K562 (cell line): ENCODE measurements at regions not wholly inside any gene's neighbourhood (a gene's known extent, or its start where the extent isn't known, plus 50 kb on each side); places are given as distances from the start of the nearest gene placed in this dataset.

ENCODE experiments used
- ATAC-seq: fragments of 200-7000 bp; cut with Tn5 transposase; 3 replicates; pipeline ENCODE4 v1.9.1; 2020; ENCODE audit warnings: moderate library complexity
- BruUV-seq: library from RNA; stranded (reverse); fragments of 400-500 nt; replicated peaks from 2 replicates; lab custom pipeline; 2021; lab: Mats Ljungman, UMichigan
- CTCF ChIA-PET: fragments of 300-600 bp; formaldehyde crosslinking; extraction: SDS; loops from one replicate; lab custom pipeline; 2021; ENCODE audit warnings: low intra/inter-chr PET ratio; lab: Yijun Ruan, JAX
- POLR2A ChIA-PET: fragments of 300-600, 350-650 bp; sonication (Branson Sonifier 250); formaldehyde crosslinking; extraction: SDS; loops from one replicate; lab custom pipeline; 2021; ENCODE audit warnings: antibody characterized with exemption, inconsistent platforms; lab: Yijun Ruan, JAX
- DNase-seq, 4 experiments: peaks; one replicate each; pipeline versions ENCODE4 v3.0.0 to v3.0.0-alpha.2; 2011 to 2018; ENCODE audit warnings: low spot score in 3 of 4, mixed read lengths in 3 of 4; ENCODE audit errors: extremely low read depth in 1 of 4
- FAIRE-seq: peaks from 2 replicates; lab custom pipeline; 2011; peaks lifted over from hg19 to GRCh38; lab: Jason Lieb, UNC
- H2AFZ ChIP-seq: 2 replicates; pipeline ENCODE4 v1.6.0; 2011; ENCODE audit warnings: low read depth, low read length, control low read depth, inconsistent platforms
- H3K27ac ChIP-seq: fragments of 200-600 bp; 3 replicates; pipeline ENCODE4 v1.8.0; 2011; ENCODE audit warnings: low read depth, mild to moderate bottlenecking, control low read depth, inconsistent platforms, low read length, moderate library complexity, mixed read lengths; ENCODE audit errors: extremely low read depth
- H3K27me3 ChIP-seq, 2 experiments: fragments of 300-600 bp in 1 of 2; 2 replicates in 1 of 2; 3 replicates in 1 of 2; pipeline versions ENCODE4 v1.6.0 to v1.8.0; 2011; ENCODE audit warnings: inconsistent platforms in 2 of 2, low read length in 2 of 2, mild to moderate bottlenecking in 1 of 2, mixed read lengths in 1 of 2, moderate library complexity in 1 of 2; ENCODE audit not compliant: control insufficient read depth in 2 of 2, insufficient read depth in 2 of 2
- H3K36me3 ChIP-seq: fragments of 300-600 bp; 3 replicates; pipeline ENCODE4 v1.8.0; 2011; ENCODE audit warnings: mild to moderate bottlenecking, low read length, inconsistent platforms; ENCODE audit not compliant: control insufficient read depth, insufficient read depth
- H3K4me1 ChIP-seq, 2 experiments: fragments of 200-600 bp in 1 of 2; replicated peaks in 1 of 2; 2 replicates in 1 of 2; 3 replicates in 1 of 2; pipeline versions ENCODE4 v1.5.1 to v1.8.0; 2011; ENCODE audit warnings: inconsistent platforms in 2 of 2, low read length in 2 of 2, mild to moderate bottlenecking in 1 of 2, mixed read lengths in 1 of 2, moderate library complexity in 1 of 2; ENCODE audit not compliant: control insufficient read depth in 2 of 2, insufficient read depth in 2 of 2
- H3K4me2 ChIP-seq: 2 replicates; pipeline ENCODE4 v1.6.1; 2011; ENCODE audit warnings: low read length, control low read depth, inconsistent platforms, mixed read lengths; ENCODE audit not compliant: insufficient read depth
- H3K4me3 ChIP-seq: fragments of 200-600 bp; sonication (generic), shearing (Covaris generic); 2 replicates; pipeline ENCODE4 v1.5.1; 2016; ENCODE audit warnings: control low read depth, inconsistent platforms
- H3K79me2 ChIP-seq: fragments of 200-600 bp; 3 replicates; pipeline ENCODE4 v1.8.0; 2011; ENCODE audit warnings: low read length, inconsistent platforms; ENCODE audit not compliant: control insufficient read depth, insufficient read depth
- H3K9ac ChIP-seq, 2 experiments: 2 replicates each; pipeline versions ENCODE4 v1.6.0 to v1.6.1; 2011; ENCODE audit warnings: low read depth in 2 of 2, low read length in 2 of 2, control low read depth in 1 of 2, inconsistent platforms in 1 of 2, mild to moderate bottlenecking in 1 of 2, mixed read lengths in 1 of 2; ENCODE audit not compliant: insufficient read depth in 1 of 2
- H3K9me1 ChIP-seq: one replicate; pipeline ENCODE4 v1.6.0; 2011; ENCODE audit warnings: inconsistent platforms, mild to moderate bottlenecking, low read length, moderate library complexity; ENCODE audit not compliant: control insufficient read depth, insufficient read depth
- H3K9me3 ChIP-seq: replicated peaks from 2 replicates; pipeline ENCODE4 v1.5.1; 2011; ENCODE audit warnings: low read depth, low read length, inconsistent platforms; ENCODE audit not compliant: control insufficient read depth, insufficient read depth
- H4K20me1 ChIP-seq: replicated peaks from 2 replicates; pipeline ENCODE4 v1.6.1; 2011; ENCODE audit warnings: low read length, inconsistent platforms, mixed read lengths; ENCODE audit not compliant: control insufficient read depth, insufficient read depth
- ELF1 ChIP-seq: fragments of 200-800 bp; sonication (Bioruptor generic); IDR thresholded peaks from 2 replicates; pipeline ENCODE4 v1.6.1; 2016; ENCODE audit warnings: missing genetic modification characterization, missing compliant biosample characterization
- KDM1A ChIP-seq, 2 experiments: fragments of 450-650 bp; IDR thresholded peaks; 2 replicates each; pipeline ENCODE4 v1.6.1; 2016; ENCODE audit warnings: mild to moderate bottlenecking in 2 of 2
- MAFG ChIP-seq: fragments of 450-650 bp; conservative IDR thresholded peaks from 2 replicates; pipeline ENCODE4 v1.6.1; 2016; ENCODE audit warnings: missing genetic modification characterization, missing compliant biosample characterization
- POLR2G ChIP-seq: fragments of 200-400 bp; formaldehyde crosslinking; IDR thresholded peaks from 2 replicates; pipeline ENCODE4 v1.6.1; 2017; ENCODE audit warnings: low read depth, mild to moderate bottlenecking, antibody characterized with exemption, low read length, moderate library complexity
- RBM39 ChIP-seq: fragments of 200-400 bp; formaldehyde crosslinking; optimal IDR thresholded peaks from 2 replicates; pipeline ENCODE3; 2018; ENCODE audit warnings: low read depth, low read length
- ZNF324 ChIP-seq: fragments of 250-450 bp; sonication (Bioruptor Pico); IDR thresholded peaks from 2 replicates; pipeline ENCODE4 v1.4.0; 2020; ENCODE audit warnings: mild to moderate bottlenecking
- WGBS: fragments of 100-300 bp; shearing (Covaris generic); methylation state at CpG from one replicate; pipeline ENCODE4 v1.1.6; 2016; ENCODE audit warnings: low coverage, mixed read lengths; ENCODE audit not compliant: insufficient coverage; ENCODE audit errors: missing lambda C conversion rate; 5-methylcytosine and 5-hydroxymethylcytosine counted together
- in situ Hi-C: fragments of 300-500 bp; cut with MboI; formaldehyde crosslinking; loops from 4 replicates; pipeline ENCODE4 v1.15.0; 2018; ENCODE audit warnings: inconsistent platforms, mixed read lengths
- intact Hi-C: fragments of 100-400 bp; cut with micrococcal nuclease; formaldehyde crosslinking; loops from 2 replicates; pipeline ENCODE4 v1.14.2; 2022
- TF ChIP-seq, protein P1 (sequence below): fragments of 250-450 bp; sonication (Bioruptor Pico); IDR thresholded peaks from 2 replicates; pipeline ENCODE4 v1.8.0; 2021; ENCODE audit warnings: moderate library complexity, mild to moderate bottlenecking, inconsistent platforms
- TF ChIP-seq, protein P2 (sequence below), 3 experiments: fragments of 200-800 bp in 1 of 3; sonication (Bioruptor generic) in 1 of 3; sonication (generic) in 1 of 3; formaldehyde crosslinking in 1 of 3; IDR thresholded peaks; 2 replicates each; pipeline versions ENCODE4 v1.6.1 to v1.8.0; 2016 to 2022; ENCODE audit warnings: mild to moderate bottlenecking in 2 of 3, missing compliant biosample characterization in 2 of 3, missing genetic modification characterization in 2 of 3, missing genetic modification reagents in 1 of 3
- TF ChIP-seq, protein P3 (sequence below): fragments of 250-450 bp; sonication (Bioruptor Pico); IDR thresholded peaks from 2 replicates; pipeline ENCODE4 v1.4.0; 2020
- TF ChIP-seq, protein P4 (sequence below): fragments of 450-650 bp; formaldehyde crosslinking; IDR thresholded peaks from 2 replicates; pipeline ENCODE4 v1.4.0; 2022; ENCODE audit warnings: missing genetic modification characterization

DNA sequence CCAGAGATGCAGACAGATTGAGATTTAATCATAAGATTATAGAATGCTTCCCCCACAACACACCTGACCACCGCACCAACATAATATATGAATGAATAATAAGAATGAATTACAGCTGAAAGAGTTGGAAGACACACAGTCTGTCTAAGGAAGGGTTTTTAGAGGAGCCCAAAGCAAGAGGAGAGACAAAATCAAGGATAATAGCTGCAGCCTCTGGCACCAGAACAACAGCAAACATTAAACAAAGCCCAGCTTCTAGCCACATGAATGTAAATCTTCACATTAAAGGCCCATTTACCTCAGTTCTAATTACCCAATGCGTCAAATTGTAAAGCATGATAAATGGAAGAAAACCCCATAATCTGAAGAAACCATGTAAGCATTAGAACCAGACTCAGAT, 133.9 kb downstream of the SPCS3 start:
- Histone ChIP-seq H3K4me2 (no peak overlapping the region), H3K4me3 (no peak overlapping the region), H4K20me1 (no peaks in the 10 kb centered on the region), H3K9me1 (no peaks in the 10 kb centered on the region), H3K27ac (no peak overlapping the region), H3K9ac (no peak overlapping the region), H2AFZ (no peak overlapping the region), H3K27me3 (no peaks in the 10 kb centered on the region), H3K9me3 (no peaks in the 10 kb centered on the region), H3K79me2 (no peaks in the 10 kb centered on the region), H3K36me3 (no peaks in the 10 kb centered on the region)
- no TSS peak for BruUV-seq
- intact Hi-C loops (no loop called here), in situ Hi-C loops (no loop called here)
- DNase-seq, result no peak
- no peak for FAIRE-seq
- ChIA-PET POLR2A (no interaction called here), CTCF (no interaction called here)
- ATAC-seq, result no peak
- no peak for TF ChIP-seq KDM1A (IDR thresholded peaks at IDR 0.05)
- TF ChIP-seq, all 486 proteins: peak for 0
- no peaks in the 10 kb centered on the region for H3K4me1 ChIP-seq
- WGBS, result 0% methylated on average over 2 of the region's 2 CpGs

DNA sequence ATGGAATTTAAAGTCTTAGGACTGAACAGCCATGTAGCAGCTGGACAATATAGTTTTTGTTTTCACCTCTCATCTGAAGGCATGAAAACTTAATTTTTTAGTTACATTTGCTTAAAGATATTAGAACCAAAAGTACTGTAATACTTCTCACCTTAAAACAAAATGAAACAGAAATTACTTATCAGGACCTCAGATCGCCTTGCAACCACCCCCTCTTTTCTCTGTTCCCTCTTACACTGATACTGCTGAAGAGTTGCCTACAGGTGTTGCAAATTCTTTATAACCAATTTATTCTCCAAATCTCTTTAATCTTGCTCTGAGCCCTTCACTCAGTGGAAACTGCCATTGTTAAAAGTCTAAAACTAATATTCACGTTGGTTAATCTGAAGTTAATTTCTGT, 145.0 kb downstream of the SPCS3 start:
- ChIA-PET POLR2A (no interaction called here), CTCF (no interaction called here)
- H3K79me2 ChIP-seq, result no peaks in the 10 kb centered on the region
- H3K9me1 ChIP-seq, result no peaks in the 10 kb centered on the region
- ATAC-seq, result no peak
- H4K20me1 ChIP-seq, result no peaks in the 10 kb centered on the region
- no peak for FAIRE-seq
- in situ Hi-C loops (no loop called here), intact Hi-C loops (no loop called here)
- no peaks in the 10 kb centered on the region for H3K4me1 ChIP-seq
- H3K4me3 ChIP-seq, result no peak overlapping the region
- no peak overlapping the region for H3K27ac ChIP-seq
- H3K9me3 ChIP-seq, result no peaks in the 10 kb centered on the region
- 0% methylated on average over 2 of the region's 2 CpGs for WGBS
- no peak for DNase-seq
- no peak overlapping the region for H3K9ac ChIP-seq
- H3K4me2 ChIP-seq, result no peak overlapping the region
- H3K27me3 ChIP-seq, result no peaks in the 10 kb centered on the region
- BruUV-seq, result no TSS peak
- H3K36me3 ChIP-seq, result no peaks in the 10 kb centered on the region
- no peak overlapping the region for H2AFZ ChIP-seq
- TF ChIP-seq ZNF324 (CRISPR knock-in tag) (no peak), MAFG (tag) (no peak), POLR2G (no peak), ELF1 (tag) (no peak), RBM39 (no peak)
- TF ChIP-seq, protein P1, sequence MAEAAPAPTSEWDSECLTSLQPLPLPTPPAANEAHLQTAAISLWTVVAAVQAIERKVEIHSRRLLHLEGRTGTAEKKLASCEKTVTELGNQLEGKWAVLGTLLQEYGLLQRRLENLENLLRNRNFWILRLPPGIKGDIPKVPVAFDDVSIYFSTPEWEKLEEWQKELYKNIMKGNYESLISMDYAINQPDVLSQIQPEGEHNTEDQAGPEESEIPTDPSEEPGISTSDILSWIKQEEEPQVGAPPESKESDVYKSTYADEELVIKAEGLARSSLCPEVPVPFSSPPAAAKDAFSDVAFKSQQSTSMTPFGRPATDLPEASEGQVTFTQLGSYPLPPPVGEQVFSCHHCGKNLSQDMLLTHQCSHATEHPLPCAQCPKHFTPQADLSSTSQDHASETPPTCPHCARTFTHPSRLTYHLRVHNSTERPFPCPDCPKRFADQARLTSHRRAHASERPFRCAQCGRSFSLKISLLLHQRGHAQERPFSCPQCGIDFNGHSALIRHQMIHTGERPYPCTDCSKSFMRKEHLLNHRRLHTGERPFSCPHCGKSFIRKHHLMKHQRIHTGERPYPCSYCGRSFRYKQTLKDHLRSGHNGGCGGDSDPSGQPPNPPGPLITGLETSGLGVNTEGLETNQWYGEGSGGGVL (CRISPR knock-in tag), result no peak
- TF ChIP-seq, protein P2, sequence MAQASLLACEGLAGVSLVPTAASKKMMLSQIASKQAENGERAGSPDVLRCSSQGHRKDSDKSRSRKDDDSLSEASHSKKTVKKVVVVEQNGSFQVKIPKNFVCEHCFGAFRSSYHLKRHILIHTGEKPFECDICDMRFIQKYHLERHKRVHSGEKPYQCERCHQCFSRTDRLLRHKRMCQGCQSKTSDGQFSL (CRISPR knock-in tag; IDR thresholded peaks at IDR 0.05), result no peak
- TF ChIP-seq, protein P2 (tag; IDR thresholded peaks at IDR 0.05), result no peak
- TF ChIP-seq, protein P3, sequence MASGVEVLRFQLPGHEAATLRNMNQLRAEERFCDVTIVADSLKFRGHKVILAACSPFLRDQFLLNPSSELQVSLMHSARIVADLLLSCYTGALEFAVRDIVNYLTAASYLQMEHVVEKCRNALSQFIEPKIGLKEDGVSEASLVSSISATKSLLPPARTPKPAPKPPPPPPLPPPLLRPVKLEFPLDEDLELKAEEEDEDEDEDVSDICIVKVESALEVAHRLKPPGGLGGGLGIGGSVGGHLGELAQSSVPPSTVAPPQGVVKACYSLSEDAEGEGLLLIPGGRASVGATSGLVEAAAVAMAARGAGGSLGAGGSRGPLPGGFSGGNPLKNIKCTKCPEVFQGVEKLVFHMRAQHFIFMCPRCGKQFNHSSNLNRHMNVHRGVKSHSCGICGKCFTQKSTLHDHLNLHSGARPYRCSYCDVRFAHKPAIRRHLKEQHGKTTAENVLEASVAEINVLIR, result no peak
- TF ChIP-seq, protein P4, sequence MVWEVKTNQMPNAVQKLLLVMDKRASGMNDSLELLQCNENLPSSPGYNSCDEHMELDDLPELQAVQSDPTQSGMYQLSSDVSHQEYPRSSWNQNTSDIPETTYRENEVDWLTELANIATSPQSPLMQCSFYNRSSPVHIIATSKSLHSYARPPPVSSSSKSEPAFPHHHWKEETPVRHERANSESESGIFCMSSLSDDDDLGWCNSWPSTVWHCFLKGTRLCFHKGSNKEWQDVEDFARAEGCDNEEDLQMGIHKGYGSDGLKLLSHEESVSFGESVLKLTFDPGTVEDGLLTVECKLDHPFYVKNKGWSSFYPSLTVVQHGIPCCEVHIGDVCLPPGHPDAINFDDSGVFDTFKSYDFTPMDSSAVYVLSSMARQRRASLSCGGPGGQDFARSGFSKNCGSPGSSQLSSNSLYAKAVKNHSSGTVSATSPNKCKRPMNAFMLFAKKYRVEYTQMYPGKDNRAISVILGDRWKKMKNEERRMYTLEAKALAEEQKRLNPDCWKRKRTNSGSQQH (CRISPR knock-in tag), result no peak
